ENCODE measurements at regions not wholly inside any gene's neighbourhood (a gene's known extent, or its start where the extent isn't known, plus 50 kb on each side); places are given as distances from the start of the nearest gene placed in this dataset.

DNA sequence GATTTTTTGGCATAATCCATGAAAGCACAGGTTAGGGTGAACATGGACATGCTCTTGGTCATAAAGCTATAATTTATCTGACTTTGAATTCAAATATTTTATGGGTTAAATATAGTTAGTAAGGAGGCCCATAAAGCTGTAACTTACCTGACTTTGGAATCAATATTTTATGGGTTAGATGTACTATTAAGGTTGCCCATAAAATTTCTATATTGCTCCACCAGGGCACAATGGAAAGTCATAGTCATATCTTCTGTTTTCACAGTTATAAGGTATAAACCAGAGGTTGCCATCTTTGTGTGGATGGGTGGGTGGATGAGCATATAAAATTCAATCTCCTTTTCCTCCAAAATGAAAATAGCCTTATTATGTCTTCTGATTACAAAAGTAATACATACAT lies 120.5 kb upstream of the ADAMTSL1 start:
- DNase-seq, result no peak

DNA sequence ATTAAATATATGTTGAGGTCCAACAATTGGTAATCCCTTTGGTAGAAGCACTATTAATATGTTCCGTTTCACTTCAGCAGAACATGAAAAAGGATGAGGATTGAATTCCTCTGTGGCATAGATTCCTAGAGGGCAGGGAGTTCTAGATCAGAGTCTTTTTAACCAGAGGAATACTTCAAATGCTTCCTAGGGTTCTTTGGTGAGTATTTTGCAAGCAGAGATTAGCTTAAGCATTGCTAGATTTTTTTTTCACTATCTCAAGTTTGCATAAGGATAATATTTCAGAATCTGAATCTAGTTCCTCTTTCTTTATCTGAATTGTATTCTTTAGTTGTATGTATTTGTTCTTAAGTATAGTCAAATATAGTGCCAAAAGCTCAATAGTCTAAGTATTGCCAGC lies 116.6 kb upstream of the ADAMTSL1 start:
- DNase-seq, result no peak

- peak; percentile 61 for DNase-seq
These were observed 115.6 kb upstream of the ADAMTSL1 start for GRCh38 chr9:18358325-18358724.

GRCh38 chr9:18359335-18359734 lies 114.6 kb upstream of the ADAMTSL1 start:
- peak; percentile 83 for DNase-seq

DNA sequence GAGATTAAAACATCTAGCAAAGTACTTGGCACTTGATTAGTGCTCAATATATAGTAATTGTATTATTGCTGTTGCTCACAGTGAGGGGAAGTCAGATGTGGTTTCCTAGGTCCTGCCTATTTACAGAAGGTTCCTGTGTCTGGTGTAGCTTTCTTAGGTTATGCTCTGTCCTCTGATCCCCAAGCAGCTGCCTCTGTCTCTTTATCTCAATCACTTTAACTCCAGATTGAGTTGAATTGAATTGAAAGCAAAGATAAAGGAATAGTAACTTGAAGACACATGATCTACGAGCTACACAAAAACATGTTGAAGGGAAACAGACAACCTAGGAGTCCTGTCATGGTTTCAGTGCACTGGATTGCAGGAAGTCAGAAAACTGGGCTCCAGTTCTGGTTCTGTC lies 113.9 kb upstream of the ADAMTSL1 start:
- no peak for DNase-seq

- DNase-seq, result no peak
These were observed 112.3 kb upstream of the ADAMTSL1 start for GRCh38 chr9:18361646-18362045.

DNA sequence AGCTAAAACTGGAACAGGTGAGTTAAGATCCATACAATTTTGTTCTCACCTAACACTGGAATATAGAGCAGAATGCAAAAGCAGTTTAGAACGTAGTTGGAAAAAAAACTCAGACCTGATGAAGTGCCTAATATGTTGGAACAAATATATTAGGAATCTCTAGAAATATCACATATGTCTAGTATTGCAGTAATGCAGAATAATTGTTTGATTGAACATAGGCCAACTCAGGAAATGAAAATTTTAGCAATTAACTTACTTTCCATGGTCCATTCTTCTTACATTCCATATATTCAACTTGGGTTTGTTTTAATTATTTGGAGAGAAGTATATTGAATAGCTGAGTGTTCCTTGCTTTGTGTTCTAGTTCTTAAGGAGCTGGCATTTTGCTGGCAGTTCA lies 111.8 kb upstream of the ADAMTSL1 start:
- no peak for DNase-seq

GRCh38 chr9:18362901-18363685 lies 110.9 kb upstream of the ADAMTSL1 start:
- DNase-seq, result peak; percentile 76

GRCh38 chr9:18365651-18366050 lies 108.3 kb upstream of the ADAMTSL1 start:
- DNase-seq, result no peak

GRCh38 chr9:18366184-18366583 lies 107.8 kb upstream of the ADAMTSL1 start:
- no peak for DNase-seq

- peak; percentile 66 for DNase-seq
These were observed 105.7 kb upstream of the ADAMTSL1 start for GRCh38 chr9:18368206-18368605.

DNA sequence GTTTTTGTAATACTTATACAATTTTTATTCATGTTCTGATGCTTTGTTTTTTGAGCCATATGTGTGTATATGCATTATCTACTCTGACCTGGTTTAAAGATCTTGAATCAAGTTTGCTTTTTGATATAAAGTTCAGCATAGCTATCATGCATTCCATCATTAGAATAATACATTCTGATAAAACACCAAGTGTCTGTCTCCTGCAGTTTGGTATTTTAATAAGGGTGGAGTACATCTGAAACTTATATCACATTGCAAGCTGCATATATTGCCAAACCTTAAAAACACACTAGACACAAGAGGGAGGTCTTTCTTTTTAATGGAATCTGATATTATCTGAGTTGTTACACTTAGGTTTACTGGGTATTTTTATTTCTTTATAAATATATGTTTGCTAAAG lies 102.8 kb upstream of the ADAMTSL1 start:
- DNase-seq, result no peak

DNA sequence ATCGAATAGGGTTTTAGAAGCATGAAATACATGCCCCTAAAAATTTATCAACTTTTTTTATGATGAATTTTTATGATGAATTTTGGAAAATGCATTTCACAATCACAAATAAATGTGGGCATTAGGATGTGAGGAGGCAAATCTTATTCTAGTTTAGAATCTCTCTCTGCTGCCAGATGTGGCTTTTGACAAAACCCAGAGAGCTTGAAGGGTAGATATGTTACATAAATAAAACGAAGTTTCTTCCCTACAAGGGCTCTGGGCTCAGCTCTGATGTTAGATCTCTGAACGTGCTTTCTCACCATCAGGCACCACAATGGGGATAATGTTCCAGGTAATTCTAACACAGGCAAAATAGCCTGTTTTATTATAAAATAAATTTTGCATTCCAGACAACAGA lies 102.3 kb upstream of the ADAMTSL1 start:
- DNase-seq, result no peak

GRCh38 chr9:18379073-18379811 lies 94.7 kb upstream of the ADAMTSL1 start:
- peak; percentile 81 for DNase-seq

GRCh38 chr9:18382243-18382642 lies 91.7 kb upstream of the ADAMTSL1 start:
- peak; percentile 28 for DNase-seq

DNA sequence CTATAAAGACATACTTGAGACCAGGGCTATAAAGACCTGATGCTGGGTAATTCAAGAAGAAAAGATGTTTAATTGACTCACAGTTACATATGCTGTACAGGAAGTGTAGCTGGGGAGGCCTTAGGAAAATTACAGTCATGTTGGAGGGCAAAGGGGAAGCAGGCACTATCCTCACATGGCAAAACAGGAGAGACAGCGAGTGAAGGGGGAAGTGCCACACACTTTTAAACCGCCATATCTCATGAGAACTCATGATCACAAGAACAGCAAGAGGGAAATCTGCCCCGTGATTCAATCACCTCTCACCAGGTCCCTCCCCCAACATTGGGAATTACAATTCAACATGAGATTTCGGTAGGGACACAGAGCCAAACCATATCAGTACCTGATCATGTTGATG lies 89.9 kb upstream of the ADAMTSL1 start:
- DNase-seq, result no peak

DNA sequence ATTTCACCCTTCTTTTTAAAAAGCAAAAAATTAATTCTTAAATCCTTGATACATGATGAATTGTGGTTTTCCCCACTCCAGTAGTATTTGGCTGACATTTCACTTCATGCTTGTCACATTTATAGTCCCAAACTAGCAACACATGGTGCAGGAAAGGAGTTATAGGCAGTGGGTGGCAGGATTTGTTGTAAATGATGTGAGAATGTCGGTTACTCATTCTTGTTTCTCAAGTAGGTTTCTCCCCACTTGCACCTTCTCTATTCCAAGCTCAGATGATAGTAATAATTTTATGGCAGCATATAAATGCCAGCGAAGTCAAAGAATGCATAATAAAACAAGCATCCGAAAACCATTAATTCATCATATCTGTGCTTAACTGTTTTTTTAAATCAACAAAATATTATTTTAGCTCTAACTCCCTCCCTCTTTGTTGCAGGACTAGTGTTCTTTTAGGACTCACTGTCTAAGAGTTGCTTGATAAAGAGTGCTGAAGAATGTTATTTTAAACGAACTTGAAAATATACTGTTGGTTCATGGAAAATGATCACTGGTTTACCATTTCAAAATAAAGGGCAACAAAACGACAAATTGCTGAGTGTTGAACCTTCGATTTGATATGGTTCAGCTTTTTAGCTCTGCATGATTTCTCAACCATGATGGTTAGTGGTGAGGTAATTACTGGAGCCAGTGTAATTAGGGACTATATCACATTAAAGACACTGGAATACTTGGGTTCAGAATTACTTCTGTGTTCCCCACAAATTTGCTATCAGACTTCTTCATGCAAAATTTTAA lies 88.1 kb upstream of the ADAMTSL1 start:
- DNase-seq, result peak; percentile 53

DNA sequence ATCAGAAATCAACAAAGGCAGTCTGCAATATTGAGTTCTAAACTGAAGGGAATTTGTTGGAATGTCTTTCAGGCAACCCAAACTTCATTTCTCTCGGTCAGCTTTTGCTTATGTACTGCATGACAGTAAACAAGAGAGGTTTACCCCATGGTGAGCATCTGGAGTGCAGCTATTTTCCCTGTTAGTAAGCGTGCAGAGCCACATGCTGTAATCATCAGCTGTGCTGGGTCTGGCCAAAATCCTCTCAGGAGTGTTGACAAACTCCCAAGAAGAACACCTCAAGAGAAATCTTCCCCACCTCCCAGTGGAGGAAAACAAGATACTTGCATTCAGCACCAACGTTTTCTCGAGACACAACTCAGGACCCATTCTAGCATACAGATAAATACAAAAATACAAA lies 83.6 kb upstream of the ADAMTSL1 start:
- no peak for DNase-seq

DNA sequence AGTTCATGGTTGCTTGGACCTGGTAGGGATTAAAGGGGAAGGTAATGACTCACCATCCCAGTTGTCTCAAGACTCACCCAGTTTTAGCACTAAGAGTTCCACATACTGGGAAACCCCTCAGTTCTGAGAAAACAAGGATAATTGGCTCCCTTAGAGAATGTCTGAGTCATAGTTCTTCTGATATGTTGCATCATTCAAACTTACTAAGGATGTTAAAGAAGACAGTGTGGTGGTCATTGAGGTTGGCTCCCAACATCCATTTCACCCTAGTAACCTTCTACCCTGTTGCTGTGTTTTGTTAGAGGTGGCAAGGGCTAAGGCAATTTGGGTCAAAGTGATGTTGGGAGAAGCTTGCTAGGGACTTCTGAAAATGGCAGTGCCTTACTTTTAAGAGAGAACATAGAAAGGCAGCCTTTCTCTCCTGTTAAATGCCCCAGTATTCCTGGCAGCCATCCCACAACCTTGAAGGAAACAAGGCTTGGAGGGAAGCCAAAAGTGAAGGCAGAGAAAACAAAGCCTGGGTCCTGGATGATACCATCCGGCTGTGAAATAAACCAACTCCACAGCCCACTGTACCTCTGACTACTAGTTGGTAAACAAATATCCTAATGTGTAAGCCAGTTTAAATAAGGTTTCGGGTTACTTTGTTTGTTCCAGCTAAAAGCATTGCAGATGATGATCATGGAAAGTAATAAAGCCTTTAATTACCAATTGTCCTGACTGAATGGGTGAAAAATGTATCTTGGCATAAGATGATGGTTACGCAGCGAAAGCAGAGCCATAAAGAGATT lies 80.4 kb upstream of the ADAMTSL1 start:
- DNase-seq, result peak; percentile 95

- no peak for DNase-seq
These were observed 79.1 kb upstream of the ADAMTSL1 start for GRCh38 chr9:18394847-18395351.

- DNase-seq, result peak; percentile 47
These were observed 77.7 kb upstream of the ADAMTSL1 start for GRCh38 chr9:18396102-18396728.

GRCh38 chr9:18397076-18397475 lies 76.9 kb upstream of the ADAMTSL1 start:
- no peak for DNase-seq

All from fibroblast of skin of back (primary cell).